ENCODE measurements at regions not wholly inside any gene's neighbourhood (a gene's known extent, or its start where the extent isn't known, plus 50 kb on each side); places are given as distances from the start of the nearest gene placed in this dataset.

DNA sequence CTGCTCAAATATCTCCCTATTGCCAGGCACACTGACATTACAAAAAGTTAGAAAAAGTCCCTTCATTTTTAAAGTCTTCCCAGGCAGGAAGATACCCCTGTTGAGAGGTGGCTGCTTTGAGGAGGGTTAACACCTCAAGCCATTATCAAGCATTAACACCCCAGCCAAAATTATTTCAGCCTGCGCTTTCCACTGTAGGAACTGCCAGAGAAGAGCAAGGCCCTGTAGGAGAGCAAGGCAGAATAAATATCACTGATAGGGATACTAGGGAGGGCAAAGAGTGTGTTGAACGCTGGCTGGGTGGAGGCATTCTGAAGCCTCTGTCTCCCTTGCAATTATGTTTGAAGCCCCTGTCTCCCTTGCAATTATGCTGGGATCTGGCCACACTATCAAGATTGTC, 1020.7 kb upstream of the CELF4 start:
- DNase-seq (ENCODE audit: low spot score), result no peak
- Histone ChIP-seq H3K9me3 (ENCODE audit: control insufficient read depth in 4 of 4, low read length in 3 of 4) (no peaks in the 10 kb centered on the region), H3K27ac (ENCODE audit: low read depth in 1 of 2, low read length in 2 of 2) (no peak overlapping the region), H3K27me3 (ENCODE audit: control insufficient read depth in 4 of 4, insufficient read depth in 4 of 4, low read length in 3 of 4) (no peaks in the 10 kb centered on the region), H3K4me1 (ENCODE audit: control insufficient read depth in 4 of 4, insufficient read depth in 4 of 4, low read length in 3 of 4) (no peaks in the 10 kb centered on the region), H3K9ac (ENCODE audit: low read depth in 1 of 2, low read length in 2 of 2) (no peak overlapping the region), H3K36me3 (ENCODE audit: control insufficient read depth in 4 of 4, insufficient read depth in 3 of 4, low read depth in 1 of 4, low read length in 3 of 4) (no peaks in the 10 kb centered on the region), H3K4me3 (ENCODE audit: low read depth in 1 of 3, low read length in 3 of 3) (no peak overlapping the region)
- TF ChIP-seq TAF1 (conservative IDR thresholded peaks at IDR 0.05), result no peak
- no peak for TF ChIP-seq RXRA (IDR thresholded peaks at IDR 0.05)
- TF ChIP-seq GABPA (IDR thresholded peaks at IDR 0.05 in 1 of 2, conservative IDR thresholded peaks at IDR 0.05 in 1 of 2), result no peak
- TF ChIP-seq MAX (IDR thresholded peaks at IDR 0.05), result no peak
- TF ChIP-seq, protein P1, sequence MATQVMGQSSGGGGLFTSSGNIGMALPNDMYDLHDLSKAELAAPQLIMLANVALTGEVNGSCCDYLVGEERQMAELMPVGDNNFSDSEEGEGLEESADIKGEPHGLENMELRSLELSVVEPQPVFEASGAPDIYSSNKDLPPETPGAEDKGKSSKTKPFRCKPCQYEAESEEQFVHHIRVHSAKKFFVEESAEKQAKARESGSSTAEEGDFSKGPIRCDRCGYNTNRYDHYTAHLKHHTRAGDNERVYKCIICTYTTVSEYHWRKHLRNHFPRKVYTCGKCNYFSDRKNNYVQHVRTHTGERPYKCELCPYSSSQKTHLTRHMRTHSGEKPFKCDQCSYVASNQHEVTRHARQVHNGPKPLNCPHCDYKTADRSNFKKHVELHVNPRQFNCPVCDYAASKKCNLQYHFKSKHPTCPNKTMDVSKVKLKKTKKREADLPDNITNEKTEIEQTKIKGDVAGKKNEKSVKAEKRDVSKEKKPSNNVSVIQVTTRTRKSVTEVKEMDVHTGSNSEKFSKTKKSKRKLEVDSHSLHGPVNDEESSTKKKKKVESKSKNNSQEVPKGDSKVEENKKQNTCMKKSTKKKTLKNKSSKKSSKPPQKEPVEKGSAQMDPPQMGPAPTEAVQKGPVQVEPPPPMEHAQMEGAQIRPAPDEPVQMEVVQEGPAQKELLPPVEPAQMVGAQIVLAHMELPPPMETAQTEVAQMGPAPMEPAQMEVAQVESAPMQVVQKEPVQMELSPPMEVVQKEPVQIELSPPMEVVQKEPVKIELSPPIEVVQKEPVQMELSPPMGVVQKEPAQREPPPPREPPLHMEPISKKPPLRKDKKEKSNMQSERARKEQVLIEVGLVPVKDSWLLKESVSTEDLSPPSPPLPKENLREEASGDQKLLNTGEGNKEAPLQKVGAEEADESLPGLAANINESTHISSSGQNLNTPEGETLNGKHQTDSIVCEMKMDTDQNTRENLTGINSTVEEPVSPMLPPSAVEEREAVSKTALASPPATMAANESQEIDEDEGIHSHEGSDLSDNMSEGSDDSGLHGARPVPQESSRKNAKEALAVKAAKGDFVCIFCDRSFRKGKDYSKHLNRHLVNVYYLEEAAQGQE (IDR thresholded peaks at IDR 0.05), result no peak
- TF ChIP-seq NR2F2 (IDR thresholded peaks at IDR 0.05), result no peak
- TF ChIP-seq ATF3 (IDR thresholded peaks at IDR 0.05), result no peak
- no peak for TF ChIP-seq JUND (IDR thresholded peaks at IDR 0.05)
- TF ChIP-seq, protein P2, sequence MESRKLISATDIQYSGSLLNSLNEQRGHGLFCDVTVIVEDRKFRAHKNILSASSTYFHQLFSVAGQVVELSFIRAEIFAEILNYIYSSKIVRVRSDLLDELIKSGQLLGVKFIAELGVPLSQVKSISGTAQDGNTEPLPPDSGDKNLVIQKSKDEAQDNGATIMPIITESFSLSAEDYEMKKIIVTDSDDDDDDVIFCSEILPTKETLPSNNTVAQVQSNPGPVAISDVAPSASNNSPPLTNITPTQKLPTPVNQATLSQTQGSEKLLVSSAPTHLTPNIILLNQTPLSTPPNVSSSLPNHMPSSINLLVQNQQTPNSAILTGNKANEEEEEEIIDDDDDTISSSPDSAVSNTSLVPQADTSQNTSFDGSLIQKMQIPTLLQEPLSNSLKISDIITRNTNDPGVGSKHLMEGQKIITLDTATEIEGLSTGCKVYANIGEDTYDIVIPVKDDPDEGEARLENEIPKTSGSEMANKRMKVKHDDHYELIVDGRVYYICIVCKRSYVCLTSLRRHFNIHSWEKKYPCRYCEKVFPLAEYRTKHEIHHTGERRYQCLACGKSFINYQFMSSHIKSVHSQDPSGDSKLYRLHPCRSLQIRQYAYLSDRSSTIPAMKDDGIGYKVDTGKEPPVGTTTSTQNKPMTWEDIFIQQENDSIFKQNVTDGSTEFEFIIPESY (IDR thresholded peaks at IDR 0.05), result no peak
- TF ChIP-seq, protein P3, sequence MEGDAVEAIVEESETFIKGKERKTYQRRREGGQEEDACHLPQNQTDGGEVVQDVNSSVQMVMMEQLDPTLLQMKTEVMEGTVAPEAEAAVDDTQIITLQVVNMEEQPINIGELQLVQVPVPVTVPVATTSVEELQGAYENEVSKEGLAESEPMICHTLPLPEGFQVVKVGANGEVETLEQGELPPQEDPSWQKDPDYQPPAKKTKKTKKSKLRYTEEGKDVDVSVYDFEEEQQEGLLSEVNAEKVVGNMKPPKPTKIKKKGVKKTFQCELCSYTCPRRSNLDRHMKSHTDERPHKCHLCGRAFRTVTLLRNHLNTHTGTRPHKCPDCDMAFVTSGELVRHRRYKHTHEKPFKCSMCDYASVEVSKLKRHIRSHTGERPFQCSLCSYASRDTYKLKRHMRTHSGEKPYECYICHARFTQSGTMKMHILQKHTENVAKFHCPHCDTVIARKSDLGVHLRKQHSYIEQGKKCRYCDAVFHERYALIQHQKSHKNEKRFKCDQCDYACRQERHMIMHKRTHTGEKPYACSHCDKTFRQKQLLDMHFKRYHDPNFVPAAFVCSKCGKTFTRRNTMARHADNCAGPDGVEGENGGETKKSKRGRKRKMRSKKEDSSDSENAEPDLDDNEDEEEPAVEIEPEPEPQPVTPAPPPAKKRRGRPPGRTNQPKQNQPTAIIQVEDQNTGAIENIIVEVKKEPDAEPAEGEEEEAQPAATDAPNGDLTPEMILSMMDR (IDR thresholded peaks at IDR 0.05; ENCODE audit: low read depth, low read length, missing input control), result no peak
- no peak for TF ChIP-seq HNF4A (conservative IDR thresholded peaks at IDR 0.05)
- TF ChIP-seq FOXA1 (IDR thresholded peaks at IDR 0.05), result no peak
- no peak for TF ChIP-seq SP1 (IDR thresholded peaks at IDR 0.05)
- no peak for TF ChIP-seq HNF4G (IDR thresholded peaks at IDR 0.05)
- no peak for TF ChIP-seq FOXA2 (IDR thresholded peaks at IDR 0.05)
- no peak for TF ChIP-seq YY1 (IDR thresholded peaks at IDR 0.05)
- TF ChIP-seq RAD21 (IDR thresholded peaks at IDR 0.05), result no peak
- TF ChIP-seq EGR1 (IDR thresholded peaks at IDR 0.05; ENCODE audit: low read depth in 2 of 2), result no peak
- 44% methylated on average over 2 of the region's 2 CpGs for WGBS

All from liver (tissue), 8 donors.